HG02571 (cell line): ENCODE measurements at regions not wholly inside any gene's neighbourhood (a gene's known extent, or its start where the extent isn't known, plus 50 kb on each side); places are given as distances from the start of the nearest gene placed in this dataset.
A peak's percentile ranks its signal among the peaks of the same experiment; 100 is the strongest.
"Not testable (repeated sequence)": the region's sequence is repeated elsewhere in the genome, so short reads cannot be mapped to it uniquely, and the experiment has no call there.

Experiments used
- ATAC-seq: cut with Tn5 transposase; IDR thresholded peaks from one replicate; pipeline ENCODE4 v1.9.1; 2021; ENCODE audit warnings: mild to moderate bottlenecking, moderate library complexity; ENCODE audit not compliant: unreplicated experiment

- no peak for ATAC-seq
Measured at GRCh38 chr6:85995339-85996033, 352.8 kb upstream of the SYNCRIP start.

GRCh38 chr6:85986681-85987080, 344.0 kb upstream of the SYNCRIP start:
- no peak for ATAC-seq

- peak; percentile 60 for ATAC-seq
Measured at GRCh38 chr6:85983032-85983659, 340.5 kb upstream of the SYNCRIP start.

GRCh38 chr6:85977661-85978060, 335.0 kb upstream of the SYNCRIP start:
- no peak for ATAC-seq

GRCh38 chr6:85975957-85976356, 333.3 kb upstream of the SYNCRIP start:
- ATAC-seq: no peak

- no peak for ATAC-seq
Measured at GRCh38 chr6:85971238-85971637, 328.6 kb upstream of the SYNCRIP start.

GRCh38 chr6:85966828-85967227, 324.1 kb upstream of the SYNCRIP start:
- ATAC-seq: no peak

- no peak for ATAC-seq
Measured at GRCh38 chr6:85961746-85962145, 319.1 kb upstream of the SYNCRIP start.

- no peak for ATAC-seq
Measured at GRCh38 chr6:85961125-85961524, 318.4 kb upstream of the SYNCRIP start.

GRCh38 chr6:85948481-85948880, 305.8 kb upstream of the SYNCRIP start:
- no peak for ATAC-seq

- no peak for ATAC-seq
Measured at GRCh38 chr6:85945459-85946185, 302.9 kb upstream of the SYNCRIP start.

GRCh38 chr6:85944776-85945175, 302.1 kb upstream of the SYNCRIP start:
- ATAC-seq: no peak

GRCh38 chr6:85942844-85943243, 300.2 kb upstream of the SYNCRIP start:
- no peak for ATAC-seq

- no peak for ATAC-seq
Measured at GRCh38 chr6:85936916-85937315, 294.2 kb upstream of the SYNCRIP start.

- peak; percentile 81 for ATAC-seq
Measured at GRCh38 chr6:85923013-85923430, 280.3 kb upstream of the SYNCRIP start.

GRCh38 chr6:85920782-85921181, 278.1 kb upstream of the SYNCRIP start:
- ATAC-seq: no peak

- ATAC-seq: no peak
Measured at GRCh38 chr6:85917522-85917921, 274.8 kb upstream of the SYNCRIP start.

- ATAC-seq: no peak
Measured at GRCh38 chr6:85913001-85913400, 270.3 kb upstream of the SYNCRIP start.

- ATAC-seq: no peak
Measured at GRCh38 chr6:85912582-85912981, 269.9 kb upstream of the SYNCRIP start.

GRCh38 chr6:85911067-85911466, 268.4 kb upstream of the SYNCRIP start:
- no peak for ATAC-seq

- not testable (repeated sequence) for ATAC-seq
Measured at GRCh38 chr6:85908120-85908519, 265.4 kb upstream of the SYNCRIP start.

GRCh38 chr6:85892346-85892745, 249.7 kb upstream of the SYNCRIP start:
- ATAC-seq: no peak
